CD4-positive, alpha-beta T cell (primary cell): ENCODE measurements at regions not wholly inside any gene's neighbourhood (a gene's known extent, or its start where the extent isn't known, plus 50 kb on each side); places are given as distances from the start of the nearest gene placed in this dataset.

Source experiments
- ATAC-seq: fragments of 200-7000 bp; cut with Tn5 transposase; one replicate; pipeline ENCODE4 v1.10.0; 2022; ENCODE audit warnings: mild to moderate bottlenecking; ENCODE audit not compliant: poor library complexity
- CTCF ChIA-PET: fragments of 350-600 bp; sonication (Branson Sonifier 250); formaldehyde crosslinking; loops from one replicate; lab custom pipeline; 2021; ENCODE audit warnings: antibody characterized with exemption, inconsistent platforms; lab: Charles Lee
- POLR2A ChIA-PET: fragments of 350-600 bp; sonication (Branson Sonifier 250); formaldehyde crosslinking; loops from one replicate; lab custom pipeline; 2021; ENCODE audit warnings: antibody characterized with exemption, inconsistent platforms; lab: Charles Lee
- DNase-seq, 14 experiments: peaks; one replicate each; pipeline ENCODE4 v3.0.0-alpha.2; 2013 to 2020; ENCODE audit warnings: mixed read lengths in 2 of 14
- H3K27ac ChIP-seq, 2 donors: one replicate each; pipeline versions ENCODE4 v1.5.1 to v1.7.0; 2013; ENCODE audit warnings: low read length in 2 of 2, low read depth in 1 of 2, mild to moderate bottlenecking in 1 of 2
- H3K27me3 ChIP-seq, 2 experiments: 1 replicate in 1 of 2; 2 replicates in 1 of 2; pipeline versions ENCODE4 v1.6.1 to v1.7.0; 2013; ENCODE audit warnings: low read length in 2 of 2, control low read depth in 1 of 2, mild to moderate bottlenecking in 1 of 2, moderate library complexity in 1 of 2; ENCODE audit not compliant: insufficient read depth in 2 of 2, control insufficient read depth in 1 of 2
- H3K36me3 ChIP-seq: one replicate; pipeline ENCODE4 v1.6.1; 2013; ENCODE audit warnings: low read length, control low read depth; ENCODE audit not compliant: insufficient read depth
- H3K4me1 ChIP-seq: one replicate; pipeline ENCODE4 v1.6.1; 2013; ENCODE audit warnings: low read length, control low read depth; ENCODE audit not compliant: insufficient read depth
- H3K4me3 ChIP-seq: one replicate; pipeline ENCODE4 v1.5.1; 2013; ENCODE audit warnings: mild to moderate bottlenecking, low read length, moderate library complexity
- H3K9me3 ChIP-seq, 2 experiments: 1 replicate in 1 of 2; 2 replicates in 1 of 2; pipeline versions ENCODE4 v1.6.1 to v1.7.0; 2013; ENCODE audit warnings: low read length in 2 of 2, mild to moderate bottlenecking in 2 of 2, control low read depth in 1 of 2, moderate library complexity in 1 of 2; ENCODE audit not compliant: control insufficient read depth in 1 of 2, insufficient read depth in 1 of 2
- H3K27ac Mint-ChIP-seq: one replicate; pipeline ENCODE4 v1.8.0; 2020; ENCODE audit warnings: mixed read lengths
- H3K27me3 Mint-ChIP-seq: one replicate; pipeline ENCODE4 v1.8.0; 2021; ENCODE audit warnings: mixed read lengths
- H3K36me3 Mint-ChIP-seq: one replicate; pipeline ENCODE4 v1.8.0; 2021; ENCODE audit warnings: low read depth, mixed read lengths
- H3K4me1 Mint-ChIP-seq: one replicate; pipeline ENCODE4 v1.8.0; 2021; ENCODE audit warnings: low read depth, mixed read lengths
- H3K4me3 Mint-ChIP-seq: one replicate; pipeline ENCODE4 v1.8.0; 2020; ENCODE audit warnings: mild to moderate bottlenecking, mixed read lengths
- H3K9me3 Mint-ChIP-seq: one replicate; pipeline ENCODE4 v1.8.0; 2020; ENCODE audit warnings: mixed read lengths
- CTCF ChIP-seq: fragments of 200-600 bp; IDR thresholded peaks from one replicate; pipeline ENCODE4 v1.8.0; 2022; ENCODE audit warnings: antibody characterized with exemption, mild to moderate bottlenecking
- intact Hi-C, 2 experiments: fragments of 100-400 bp; cut with DNase I in 1 of 2; cut with micrococcal nuclease in 1 of 2; formaldehyde crosslinking; loops; one replicate each; pipeline versions ENCODE4 v1.15.1 to v1.9.0; 2023 to 2025; cut with DNase I, micrococcal nuclease

GRCh38 chr6:9420316-9421015 lies 985.1 kb upstream of the SLC35B3 start:
- Histone ChIP-seq H3K4me1 (no peaks in the 10 kb centered on the region), H3K9me3 (no peaks in the 10 kb centered on the region), H3K27me3 (no peaks in the 10 kb centered on the region), H3K27ac (no peak overlapping the region), H3K36me3 (no peaks in the 10 kb centered on the region), H3K4me3 (no peak overlapping the region)
- Mint-ChIP-seq H3K9me3 (no peaks in the 10 kb centered on the region), H3K27ac (no peak overlapping the region), H3K27me3 (peaks cover 4% of the 10 kb centered on the region), H3K4me3 (no peak overlapping the region), H3K36me3 (no peaks in the 10 kb centered on the region), H3K4me1 (no peaks in the 10 kb centered on the region)
- DNase-seq (no peak), ATAC-seq (no peak)
- POLR2A ChIA-PET = no interaction called here
- intact Hi-C loops = no loop called here
- TF ChIP-seq CTCF = no peak
- CTCF ChIA-PET = no interaction called here

GRCh38 chr6:9417400-9417799 lies 982.1 kb upstream of the SLC35B3 start:
- no peaks in the 10 kb centered on the region for H3K36me3 Mint-ChIP-seq
- H3K4me3 Mint-ChIP-seq = no peak overlapping the region
- H3K9me3 Mint-ChIP-seq = no peaks in the 10 kb centered on the region
- no peaks in the 10 kb centered on the region for H3K4me1 Mint-ChIP-seq
- no peaks in the 10 kb centered on the region for H3K36me3 ChIP-seq
- TF ChIP-seq CTCF = no peak
- POLR2A ChIA-PET = no interaction called here
- peaks cover 0 to 5% of the 10 kb centered on the region in 2 experiments for H3K9me3 ChIP-seq
- DNase-seq = no peak
- H3K27me3 ChIP-seq = no peaks in the 10 kb centered on the region
- peaks cover 9% of the 10 kb centered on the region for H3K27me3 Mint-ChIP-seq
- no peaks in the 10 kb centered on the region for H3K4me1 ChIP-seq
- no peak overlapping the region for H3K27ac Mint-ChIP-seq
- CTCF ChIA-PET = no interaction called here
- no peak overlapping the region for H3K27ac ChIP-seq
- ATAC-seq = no peak
- intact Hi-C loops = loop anchor here (10.0 kb wide), 1 partner anchor 1017 kb away; no protein-coding TSS in a partner anchor
- H3K4me3 ChIP-seq = no peak overlapping the region

DNA sequence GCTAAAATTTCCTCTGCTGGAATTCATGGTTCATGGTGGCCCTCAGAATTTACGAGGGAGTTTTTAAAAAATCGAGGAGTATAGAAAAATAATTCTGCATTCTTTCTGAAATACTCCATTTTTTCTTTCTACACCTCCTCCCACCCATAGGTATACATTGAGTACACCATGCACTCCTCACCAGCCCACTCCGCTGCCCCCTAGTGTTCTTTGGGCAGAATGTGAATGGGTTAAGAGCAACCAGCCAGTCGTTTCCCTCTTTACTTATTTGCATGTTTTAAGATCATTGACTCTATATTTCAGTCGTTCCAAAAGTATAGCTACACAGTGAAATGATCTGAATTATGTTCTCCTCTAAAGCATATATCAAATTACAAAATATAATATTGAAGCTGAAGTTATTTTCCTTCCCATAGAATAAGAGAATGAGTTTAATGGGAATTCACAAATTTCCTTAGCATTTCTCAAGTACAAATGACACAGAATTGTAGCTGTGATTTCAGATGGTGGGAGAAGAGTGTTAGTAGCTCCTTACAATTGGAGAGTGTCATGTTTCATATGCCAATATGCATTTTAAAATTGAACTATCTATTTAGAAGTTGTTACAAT lies 977.7 kb upstream of the SLC35B3 start:
- TF ChIP-seq CTCF = peak; percentile 53
- no peaks in the 10 kb centered on the region for H3K4me1 Mint-ChIP-seq
- Histone ChIP-seq H3K4me1 (no peaks in the 10 kb centered on the region), H3K9me3 (peaks cover 0 to 5% of the 10 kb centered on the region in 2 experiments), H3K36me3 (no peaks in the 10 kb centered on the region), H3K27me3 (no peaks in the 10 kb centered on the region), H3K27ac (no peak overlapping the region), H3K4me3 (no peak overlapping the region)
- POLR2A ChIA-PET = no interaction called here
- H3K27me3 Mint-ChIP-seq = peaks cover 5% of the 10 kb centered on the region
- no peak overlapping the region for H3K27ac Mint-ChIP-seq
- H3K9me3 Mint-ChIP-seq = no peaks in the 10 kb centered on the region
- ATAC-seq = no peak
- DNase-seq = peak in 2 of 14 experiments; percentile 1 to 11
- intact Hi-C loops = loop anchor here (1.0 to 10.0 kb wide), 3 partner anchors 430 to 1022 kb away; no protein-coding TSS in a partner anchor
- no peaks in the 10 kb centered on the region for H3K36me3 Mint-ChIP-seq
- H3K4me3 Mint-ChIP-seq = no peak overlapping the region
- CTCF ChIA-PET = no interaction called here
